T-helper 1 cell treated with Interleukin-12 subunit alpha and Interleukin-12 subunit beta and Interleukin-4 antibody, amounts not matched to agents 30 ng/mL and 1 ng/mL, for 36 hours (primary cell): ENCODE measurements at regions not wholly inside any gene's neighbourhood (a gene's known extent, or its start where the extent isn't known, plus 50 kb on each side); places are given as distances from the start of the nearest gene placed in this dataset.

Experiments
- intact Hi-C: fragments of 100-400 bp; cut with micrococcal nuclease; formaldehyde crosslinking; loops from one replicate; pipeline ENCODE4 v1.15.1; 2024

DNA sequence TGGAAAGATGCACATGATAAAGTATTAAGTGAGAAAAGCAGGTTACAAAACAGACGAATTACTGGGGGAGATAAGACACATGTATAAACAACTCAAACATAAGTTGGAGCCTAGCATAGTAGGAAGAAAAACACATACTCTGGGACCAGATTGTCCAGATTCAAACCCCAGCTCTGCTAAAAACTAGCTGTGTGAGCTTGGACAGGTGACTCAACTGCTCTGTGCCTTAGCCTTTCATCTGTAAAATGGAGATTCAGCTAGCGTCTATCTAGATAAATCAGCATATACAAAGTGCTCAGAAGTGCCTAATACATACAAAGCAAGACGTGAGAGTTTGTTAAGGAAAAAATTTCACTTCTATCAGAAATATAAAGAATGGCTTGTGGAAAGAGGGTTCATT lies 254.0 kb upstream of the POU3F1 start:
- intact Hi-C loops, result no loop called here

DNA sequence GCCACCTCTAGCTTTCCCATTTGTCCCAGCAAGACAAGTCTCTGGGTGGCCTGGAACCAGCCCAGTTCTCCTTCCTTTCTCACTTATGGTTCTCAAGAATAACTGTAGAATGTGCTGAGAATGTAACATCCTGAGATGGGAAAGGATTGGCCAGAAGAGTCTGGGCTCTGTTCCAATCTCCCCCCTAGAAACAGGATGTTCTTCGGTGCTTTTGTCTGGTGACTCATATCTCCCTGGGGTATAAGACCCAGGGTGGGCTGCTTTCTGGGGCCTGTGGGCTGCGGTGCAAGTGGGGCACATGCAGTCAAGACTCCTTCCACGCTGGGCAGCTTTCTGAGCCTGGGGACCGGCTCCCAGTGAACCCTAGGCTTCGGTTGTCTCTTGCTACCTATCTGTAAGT lies 251.2 kb upstream of the POU3F1 start:
- intact Hi-C loops, result no loop called here

DNA sequence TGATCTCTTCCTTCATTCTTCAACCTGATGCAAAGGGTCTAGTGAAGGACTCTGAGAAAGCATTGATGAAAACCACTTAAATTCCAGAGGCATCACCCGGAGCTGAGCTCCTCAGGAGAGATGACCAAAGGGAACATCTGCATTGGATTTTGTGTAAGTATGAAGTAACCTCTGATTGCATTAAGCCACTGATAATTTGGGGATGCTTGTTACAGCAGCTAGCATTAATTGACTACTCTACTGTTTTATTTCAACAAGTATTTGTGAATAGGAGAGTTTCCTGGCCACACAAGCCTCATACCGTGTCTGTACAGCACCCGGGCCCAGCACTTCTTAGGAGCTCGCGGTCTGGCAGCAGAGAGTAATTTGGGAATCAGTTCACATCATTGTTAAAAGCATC lies 250.7 kb upstream of the POU3F1 start:
- intact Hi-C loops, result no loop called here

DNA sequence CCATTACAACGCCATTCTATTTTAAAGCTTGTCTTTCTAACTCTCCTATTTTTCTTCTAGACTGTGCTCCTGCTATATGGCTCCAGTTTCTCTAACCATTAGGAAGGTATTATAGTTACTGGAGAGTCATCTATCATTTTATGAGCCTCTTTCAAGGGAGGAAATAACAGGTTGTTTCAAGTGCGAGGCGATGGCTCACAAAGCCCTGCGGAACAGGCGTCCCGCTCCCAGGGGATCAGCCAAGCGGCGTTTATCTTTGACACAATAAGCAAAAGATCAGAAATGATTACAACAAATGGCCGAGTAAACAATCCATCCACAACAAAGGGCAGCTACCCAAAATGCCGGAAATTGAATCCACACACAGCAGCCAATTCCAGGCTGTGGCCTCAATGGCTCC lies 249.5 kb upstream of the POU3F1 start:
- intact Hi-C loops, result no loop called here

DNA sequence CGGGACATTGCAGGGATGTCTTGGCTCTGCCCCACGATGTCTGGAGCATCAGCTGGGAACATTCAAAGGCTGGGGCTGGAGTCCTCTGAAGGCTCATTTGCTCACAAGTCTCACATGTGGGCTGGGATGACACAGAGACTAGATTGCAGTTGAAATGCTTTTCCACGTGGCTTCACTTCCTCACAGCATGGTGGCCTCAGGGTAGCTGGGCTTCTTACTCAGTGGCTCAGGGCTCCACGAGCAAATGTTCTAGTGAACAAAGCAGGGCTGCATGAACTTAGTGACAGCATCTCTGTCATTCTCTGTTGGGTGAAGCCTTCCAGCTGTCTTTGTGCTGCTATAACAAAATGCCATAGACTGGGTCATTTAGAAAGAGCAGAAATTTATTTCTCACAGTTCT lies 247.0 kb upstream of the POU3F1 start:
- intact Hi-C loops, result no loop called here

DNA sequence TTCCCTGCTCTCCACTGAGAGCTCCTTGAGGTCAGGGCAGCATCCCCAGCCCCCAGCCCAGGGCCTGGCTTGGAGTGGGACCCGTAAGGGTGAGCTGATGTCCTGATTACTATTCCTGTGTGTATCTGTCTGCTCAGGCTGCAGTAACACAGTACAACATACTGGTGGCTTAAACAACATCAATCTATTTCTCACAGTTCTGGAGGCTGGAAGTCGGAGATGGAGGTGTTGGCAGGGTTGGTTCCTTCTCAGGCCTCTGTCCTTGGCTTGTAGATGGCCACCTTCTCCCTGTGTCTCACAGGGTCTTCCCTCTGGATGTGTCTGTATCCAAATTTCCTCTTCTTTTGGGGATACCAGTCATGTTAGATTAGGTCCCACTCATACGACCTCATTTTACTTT lies 246.4 kb upstream of the POU3F1 start:
- intact Hi-C loops, result no loop called here

DNA sequence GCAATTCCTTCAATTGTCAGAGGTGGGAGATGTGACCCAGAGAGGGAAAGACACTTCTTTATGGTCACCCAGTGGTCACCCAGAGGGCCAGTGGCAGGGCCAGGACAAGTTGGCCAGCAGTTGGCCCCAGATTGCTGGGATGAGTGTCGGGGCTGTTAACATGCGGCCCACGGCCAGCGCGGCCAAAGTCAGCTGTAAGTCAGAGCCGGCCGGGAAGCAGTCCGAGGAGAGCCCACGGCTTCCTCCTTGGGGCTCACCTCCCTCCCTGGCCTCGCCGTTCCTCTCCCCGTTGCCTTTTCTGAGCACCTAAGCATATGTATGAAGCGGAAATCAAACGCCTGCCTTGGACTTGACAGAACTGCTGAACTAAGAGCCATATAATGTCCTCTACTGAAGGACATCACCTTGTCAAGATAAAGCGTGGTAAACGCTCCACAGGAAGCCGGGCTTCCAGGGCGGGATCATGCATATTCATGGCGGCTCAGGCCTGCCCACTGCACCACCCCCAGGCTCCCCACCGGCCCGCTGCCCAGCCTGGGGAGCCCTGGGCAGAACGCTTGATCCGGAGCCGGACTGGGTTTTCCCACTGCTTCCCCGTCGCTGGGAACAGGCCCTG lies 245.4 kb upstream of the POU3F1 start:
- intact Hi-C loops, result no loop called here

DNA sequence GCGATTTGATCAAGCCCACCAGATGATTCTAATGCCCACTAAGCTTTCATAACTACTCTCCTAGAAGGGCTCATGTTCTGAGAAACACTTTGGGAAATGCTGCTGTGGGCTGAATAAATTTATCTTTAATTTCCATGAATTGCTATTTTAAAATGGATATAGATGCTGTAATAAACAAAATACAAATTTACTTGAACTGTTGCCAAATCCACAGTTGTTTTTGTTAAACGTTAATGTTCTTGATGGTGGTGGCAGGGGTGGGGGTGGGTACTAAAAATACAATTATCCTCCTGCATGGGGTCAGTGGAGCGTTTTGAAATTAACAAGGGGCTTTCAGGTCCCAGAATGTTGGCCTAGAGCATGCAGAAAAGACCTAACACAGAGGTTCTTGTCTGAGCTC lies 244.7 kb upstream of the POU3F1 start:
- intact Hi-C loops, result no loop called here

DNA sequence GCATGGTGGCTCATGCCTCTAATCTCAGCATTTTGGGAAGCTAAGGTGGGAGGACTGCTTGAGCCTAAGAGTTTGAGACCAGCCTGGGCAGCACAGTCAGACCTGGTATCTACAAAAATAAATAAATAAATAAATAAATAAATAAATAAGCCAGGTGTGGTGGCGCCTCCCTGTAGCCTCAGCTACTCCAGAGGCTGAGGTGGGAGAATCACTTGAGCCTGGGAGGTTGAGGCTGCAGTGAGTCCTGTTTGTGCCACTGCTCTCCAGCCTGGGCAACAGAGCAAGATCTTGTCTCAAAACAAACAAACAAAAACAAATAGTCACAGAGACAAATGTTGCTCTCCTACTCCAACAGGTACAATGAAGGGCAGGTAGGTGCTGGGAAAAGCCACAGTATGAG lies 242.4 kb upstream of the POU3F1 start:
- intact Hi-C loops, result no loop called here

DNA sequence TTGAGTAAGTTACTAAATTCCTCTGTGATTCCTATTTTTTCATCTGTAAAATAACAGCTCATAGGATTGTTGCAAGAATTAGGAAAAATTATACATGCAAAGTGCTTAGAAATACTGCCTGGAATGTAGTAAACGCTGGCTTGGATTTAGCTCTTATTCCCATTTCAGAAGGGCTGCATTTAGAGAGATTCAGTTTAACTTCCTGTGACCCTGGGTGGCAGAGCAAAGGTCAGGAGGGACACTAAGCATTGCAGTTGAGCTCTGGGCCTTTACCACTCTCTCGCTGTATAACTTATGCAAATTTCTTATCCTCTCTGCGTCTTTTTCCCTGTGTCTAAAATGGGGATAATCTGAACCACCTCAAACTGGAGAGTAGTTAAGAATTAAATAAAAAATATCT lies 241.0 kb upstream of the POU3F1 start:
- intact Hi-C loops, result no loop called here

DNA sequence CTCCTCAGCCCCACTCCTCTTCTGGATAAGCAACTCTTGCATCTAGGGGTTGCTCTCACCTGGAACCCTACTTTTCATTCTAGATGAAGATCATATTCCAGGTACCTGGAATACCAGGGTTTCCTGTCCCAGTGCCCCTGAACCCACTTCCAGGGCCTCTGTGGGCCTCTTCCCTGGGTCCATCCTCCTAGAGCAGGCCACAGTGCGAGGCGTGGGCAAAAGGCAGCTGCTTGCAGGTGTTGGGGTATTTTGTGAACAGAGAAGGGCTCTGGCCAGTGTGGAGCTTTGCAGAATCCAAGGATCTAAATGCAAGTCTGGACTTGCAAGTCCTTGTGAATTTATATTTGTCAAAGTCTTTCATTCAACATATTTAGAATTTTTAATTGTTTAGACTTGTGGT lies 240.4 kb upstream of the POU3F1 start:
- intact Hi-C loops, result no loop called here

DNA sequence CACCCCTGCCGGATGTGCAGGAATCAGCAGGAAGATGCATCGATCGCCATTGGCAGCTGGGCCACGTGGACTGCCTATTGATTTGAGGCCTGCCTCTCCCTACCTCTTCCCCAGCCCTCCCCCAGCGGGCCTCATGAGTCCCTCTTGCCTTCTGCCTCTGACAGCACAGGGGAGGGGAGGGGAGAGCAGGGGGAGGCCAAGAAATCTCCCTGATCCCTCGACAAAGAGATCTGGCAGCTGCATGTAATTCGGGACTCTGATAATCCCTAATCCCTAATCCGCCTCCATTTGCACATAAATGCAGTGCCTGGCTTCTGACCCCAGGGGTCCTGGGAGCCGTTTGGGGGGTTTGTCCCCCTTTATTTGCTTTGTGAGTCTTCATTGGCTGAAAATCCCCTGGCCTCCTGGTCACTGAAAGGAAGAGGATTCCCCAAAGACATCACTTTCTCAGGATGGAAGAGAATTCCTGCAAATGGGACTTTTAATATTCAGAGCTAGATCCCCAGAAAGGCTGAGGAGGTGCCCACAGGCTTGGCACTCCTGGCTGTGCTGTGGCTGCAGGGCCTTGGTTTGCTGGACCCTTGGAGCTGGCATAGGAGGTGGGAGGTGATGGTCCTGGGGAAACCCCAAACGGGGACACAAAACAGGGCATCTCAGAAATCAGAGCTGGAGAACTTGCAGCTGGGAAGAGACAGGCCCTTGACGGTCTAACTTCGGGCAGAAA lies 239.4 kb upstream of the POU3F1 start:
- intact Hi-C loops, result no loop called here

DNA sequence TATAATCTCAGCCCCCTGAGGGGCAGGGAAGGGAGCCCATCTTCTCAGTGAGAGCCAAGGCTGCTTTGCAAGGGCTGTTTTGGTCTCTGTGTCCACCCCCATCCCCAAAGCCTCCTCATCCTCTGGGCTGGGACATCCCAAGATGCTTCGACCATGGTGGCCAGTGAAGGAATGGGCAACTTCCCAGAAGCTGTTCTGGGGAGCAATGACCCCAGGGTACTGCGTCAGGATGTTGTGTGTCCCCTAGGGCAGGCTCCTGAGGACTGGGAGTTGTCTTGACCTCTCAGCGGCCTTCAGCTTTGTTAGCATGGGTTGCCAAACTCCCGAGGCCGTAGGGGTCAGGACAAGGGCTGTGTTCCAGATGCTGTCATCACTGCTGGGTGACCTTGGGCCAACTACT lies 238.4 kb upstream of the POU3F1 start:
- intact Hi-C loops, result no loop called here

DNA sequence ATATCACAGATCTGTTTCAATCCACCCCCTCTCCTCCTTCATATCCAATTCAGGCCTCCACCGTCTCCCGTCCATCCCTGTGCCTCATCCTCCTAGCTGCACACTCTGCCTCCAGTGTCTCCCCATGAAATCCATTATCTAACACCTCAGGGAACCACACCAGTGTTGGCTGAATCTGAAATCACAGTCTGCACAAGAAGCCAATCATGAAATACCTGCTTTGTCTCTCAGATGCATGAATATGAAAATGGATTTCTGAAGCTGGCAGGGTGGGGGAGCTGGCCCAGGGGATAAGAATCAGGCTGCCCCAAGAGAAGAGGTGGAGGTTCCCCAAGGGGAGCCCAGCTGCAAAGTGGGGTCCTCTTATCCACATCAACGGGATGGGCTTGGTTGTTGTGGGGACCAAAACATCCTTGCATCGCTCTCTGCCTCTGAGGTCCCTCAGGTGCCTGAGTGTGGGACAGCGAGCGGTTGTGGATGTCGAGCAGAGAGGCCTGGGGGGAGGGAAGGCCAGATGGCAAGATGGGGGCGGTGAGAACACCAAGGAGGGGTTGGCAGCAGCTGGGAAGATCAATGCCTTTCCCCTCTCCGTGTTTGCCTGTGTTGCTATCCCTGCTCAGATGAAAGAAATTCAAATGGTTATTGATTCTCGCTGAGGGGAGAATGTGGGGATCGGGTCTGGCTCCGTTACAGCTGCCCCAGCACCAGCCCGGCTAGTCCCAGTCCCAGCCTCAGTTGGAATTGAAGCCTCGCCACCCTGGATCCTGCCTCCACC lies 237.3 kb upstream of the POU3F1 start:
- intact Hi-C loops, result no loop called here

DNA sequence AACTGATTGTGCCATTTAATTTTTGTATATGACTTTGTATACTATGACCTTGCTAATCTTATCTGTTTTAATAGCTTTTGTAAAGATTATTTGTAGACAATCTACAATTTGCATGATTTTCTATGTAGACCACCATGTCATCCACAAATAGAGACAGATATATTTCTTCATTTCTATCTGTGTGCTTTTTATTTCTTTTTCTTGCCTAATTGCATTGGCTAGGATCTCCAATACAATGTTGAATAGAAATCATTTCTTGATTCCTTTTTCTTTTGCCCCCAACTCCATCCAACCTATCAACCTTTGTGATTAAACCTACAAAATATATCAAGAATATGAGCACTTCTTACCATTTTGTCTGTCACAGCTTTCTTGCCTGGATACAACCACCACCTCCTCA lies 232.6 kb upstream of the POU3F1 start:
- intact Hi-C loops, result no loop called here

DNA sequence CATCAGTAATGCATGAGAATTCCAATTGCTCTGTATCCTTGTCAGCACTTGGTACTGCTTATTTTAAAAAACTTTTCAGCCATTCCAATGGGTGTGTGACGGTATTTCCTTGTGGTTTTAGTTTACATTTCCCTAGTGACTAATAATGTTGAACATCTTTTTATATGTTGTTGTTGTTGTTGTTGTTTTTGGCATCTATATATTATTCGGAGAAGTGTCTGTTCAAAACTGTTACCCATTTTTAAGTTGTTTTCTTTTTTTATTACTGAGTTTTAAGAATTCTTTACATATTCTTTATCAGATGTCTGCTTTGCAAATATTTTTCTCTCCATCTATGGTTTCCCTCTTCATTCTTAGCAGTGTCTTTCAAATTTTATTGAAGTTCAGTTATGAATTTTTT lies 231.1 kb upstream of the POU3F1 start:
- intact Hi-C loops, result no loop called here

DNA sequence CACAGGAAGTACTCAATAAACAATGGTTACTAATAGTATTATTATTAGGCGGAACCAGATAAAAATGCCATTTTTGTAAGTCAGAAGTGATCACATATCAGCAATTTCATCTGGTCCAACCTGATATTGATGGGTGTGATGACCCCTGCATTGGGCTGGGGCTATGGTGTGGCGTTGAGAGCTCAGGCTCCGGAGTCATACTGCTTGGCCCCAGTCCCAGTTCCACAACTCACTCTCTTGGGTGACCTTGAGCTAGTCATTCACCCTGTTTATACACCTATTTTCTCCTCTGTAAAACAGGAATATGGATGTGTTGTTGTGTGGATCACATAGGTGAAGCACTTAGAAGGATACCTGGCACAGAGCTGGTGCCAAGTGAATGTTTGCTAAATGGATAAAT lies 229.4 kb upstream of the POU3F1 start:
- intact Hi-C loops, result no loop called here

DNA sequence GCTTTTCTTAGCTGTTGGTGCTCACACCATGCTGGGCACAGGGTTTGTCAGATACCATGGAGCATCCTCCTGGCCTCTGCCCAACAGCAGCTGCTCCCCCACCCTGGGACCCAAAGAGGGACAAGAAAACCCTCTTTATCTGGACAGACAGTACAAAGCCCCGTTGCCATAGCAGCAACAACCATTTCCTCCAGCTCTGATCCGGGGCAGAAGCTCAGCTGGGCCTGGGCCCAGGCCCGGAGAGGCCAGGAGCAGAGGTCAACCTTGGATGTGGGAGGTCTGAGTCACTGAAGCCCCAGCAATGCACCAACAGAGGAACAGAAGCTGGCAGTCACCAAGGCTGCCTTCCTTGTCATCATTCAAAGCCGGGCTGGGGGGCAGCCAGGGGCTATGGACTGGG lies 228.4 kb upstream of the POU3F1 start:
- intact Hi-C loops, result no loop called here

DNA sequence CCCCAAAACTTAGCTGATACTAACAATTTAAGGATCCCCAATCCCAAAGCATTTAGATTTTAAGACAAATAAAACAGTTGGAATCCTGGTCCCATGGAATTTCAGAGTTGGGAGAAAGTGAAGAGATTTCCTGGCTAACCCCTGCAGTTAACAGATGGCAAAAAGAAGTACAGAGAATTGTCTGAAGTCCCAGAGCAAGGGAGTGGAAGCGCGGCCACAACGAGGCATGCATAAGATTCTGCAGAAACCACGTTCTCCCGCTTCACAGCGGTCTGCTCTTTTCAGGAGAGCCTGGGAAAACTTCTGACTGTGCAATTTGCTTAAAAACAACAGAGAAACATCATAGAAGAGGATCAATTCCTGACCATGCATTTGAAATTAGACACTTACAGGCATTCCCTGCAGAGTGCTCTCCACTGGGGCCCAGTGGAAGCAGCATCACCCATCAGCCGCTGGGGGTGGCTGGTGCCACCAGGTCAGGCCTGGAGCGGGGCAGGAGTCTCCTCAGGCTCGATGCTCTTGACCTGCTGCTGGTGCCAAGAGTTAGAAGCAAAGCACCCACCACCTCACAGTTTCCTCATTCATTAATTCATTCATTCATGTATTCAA lies 226.7 kb upstream of the POU3F1 start:
- intact Hi-C loops, result no loop called here

DNA sequence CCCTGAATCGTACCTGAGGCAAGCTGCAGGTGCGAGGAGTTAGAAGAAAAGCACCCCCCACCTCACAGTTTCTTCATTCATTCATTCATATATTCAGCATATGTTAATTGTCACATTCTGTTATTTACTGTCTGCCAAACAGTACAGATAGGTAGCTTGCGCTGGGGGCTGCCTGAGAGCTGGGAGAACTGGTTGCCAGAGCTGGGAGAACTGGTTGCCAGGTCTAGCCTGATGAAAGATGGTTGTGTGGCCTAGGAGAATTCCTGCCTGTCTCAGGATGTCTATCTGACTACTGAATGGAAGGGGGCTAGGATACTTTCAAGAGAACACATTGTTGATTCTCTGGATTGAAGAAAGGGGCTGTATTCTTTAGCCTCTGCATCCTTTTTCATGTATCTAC lies 225.9 kb upstream of the POU3F1 start:
- intact Hi-C loops, result no loop called here

DNA sequence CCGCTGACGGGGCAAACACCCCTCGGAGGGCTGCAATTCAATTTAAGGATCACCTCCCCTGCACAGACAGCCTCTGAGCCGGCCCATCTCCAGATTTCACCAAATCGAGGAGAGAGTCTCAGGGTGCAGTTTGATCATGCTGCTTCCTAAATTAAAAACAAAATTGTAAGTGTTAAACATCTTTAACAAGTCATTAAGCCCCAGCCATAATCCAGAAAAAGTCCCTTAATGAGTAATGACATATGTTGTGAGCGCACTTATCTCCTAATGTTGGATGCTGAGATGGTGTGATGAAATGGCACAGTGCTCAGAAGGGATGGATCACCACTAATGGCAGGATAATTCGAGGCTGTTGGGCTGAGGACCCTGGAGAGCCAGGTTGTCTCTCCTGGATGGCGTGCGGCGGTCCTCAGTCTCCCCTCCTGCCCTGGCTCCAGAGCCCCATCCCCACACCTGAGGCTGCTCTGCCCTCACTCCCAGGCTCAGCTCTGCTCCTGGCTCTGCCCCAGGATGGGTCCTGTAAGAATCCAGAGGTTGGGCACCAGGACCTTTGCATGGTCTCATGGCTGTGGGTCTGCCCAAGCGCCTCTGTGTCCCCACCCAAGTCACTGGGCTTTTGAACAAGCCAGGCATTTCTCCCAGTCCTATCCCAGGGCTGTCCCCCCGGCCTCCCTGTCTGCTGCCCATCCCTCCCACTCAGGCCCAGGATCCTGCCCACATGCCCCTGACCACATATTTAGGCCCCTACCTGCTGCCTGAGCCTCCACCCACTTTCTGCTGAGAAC lies 224.4 kb upstream of the POU3F1 start:
- intact Hi-C loops, result no loop called here
